Skin epidermis (tissue), 12 donors: ENCODE measurements at regions not wholly inside any gene's neighbourhood (a gene's known extent, or its start where the extent isn't known, plus 50 kb on each side); places are given as distances from the start of the nearest gene placed in this dataset.

ENCODE experiments used
- H3K27ac ChIP-seq, 21 experiments: fragments of 200-600 bp; sonication (generic) in 11 of 21; one replicate each; pipeline ENCODE4 v1.5.0; 2020; ENCODE audit warnings: mild to moderate bottlenecking in 3 of 21, inconsistent platforms in 2 of 21, moderate library complexity in 2 of 21
- H3K4me3 ChIP-seq, 7 experiments: fragments of 200-600 bp; sonication (generic) in 2 of 7; one replicate each; pipeline ENCODE4 v1.5.0; 2020; ENCODE audit warnings: inconsistent platforms in 2 of 7, mild to moderate bottlenecking in 2 of 7, moderate library complexity in 1 of 7

DNA sequence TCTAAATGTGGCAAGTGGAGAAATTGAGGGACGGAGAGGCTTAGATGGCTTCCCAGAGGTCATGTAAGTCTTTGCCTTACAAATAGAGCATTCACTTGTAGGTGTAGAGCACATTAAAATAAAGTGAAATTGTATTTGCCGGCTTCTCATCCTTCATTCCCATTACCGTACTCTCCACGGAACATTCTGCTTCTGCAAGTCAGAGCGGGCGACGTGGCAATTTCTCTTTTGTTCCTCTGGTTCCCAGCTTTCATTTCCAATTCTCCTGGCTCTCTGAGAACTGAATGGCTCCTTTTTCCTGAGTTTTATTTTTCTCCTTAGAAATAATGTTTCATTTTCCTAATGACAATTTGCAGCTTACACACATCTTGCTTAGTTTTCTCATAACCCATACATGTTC, 51.3 kb upstream of the PFKP start:
- H3K4me3 ChIP-seq, result no peak overlapping the region
- H3K27ac ChIP-seq, result no peak overlapping the region

DNA sequence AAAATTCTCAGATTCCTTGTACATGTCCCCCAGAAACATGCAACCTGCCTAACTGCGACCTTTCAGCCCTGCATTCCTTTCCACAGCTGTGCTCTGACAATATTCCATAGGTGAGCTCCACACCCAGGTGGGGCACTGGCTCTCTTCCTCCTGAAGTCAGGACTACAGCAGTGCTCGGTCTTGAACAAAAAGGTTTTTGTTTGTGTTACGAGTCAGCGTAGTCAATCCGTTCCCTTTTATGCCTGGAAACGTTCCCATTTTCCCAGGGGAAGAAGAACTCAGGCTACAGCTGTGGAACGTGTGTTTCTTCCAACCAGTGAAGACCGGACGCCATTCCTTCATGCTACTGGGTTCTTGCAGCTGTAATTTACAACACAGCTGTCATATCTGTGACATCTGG, 52.4 kb upstream of the PFKP start:
- H3K27ac ChIP-seq, result no peak overlapping the region

DNA sequence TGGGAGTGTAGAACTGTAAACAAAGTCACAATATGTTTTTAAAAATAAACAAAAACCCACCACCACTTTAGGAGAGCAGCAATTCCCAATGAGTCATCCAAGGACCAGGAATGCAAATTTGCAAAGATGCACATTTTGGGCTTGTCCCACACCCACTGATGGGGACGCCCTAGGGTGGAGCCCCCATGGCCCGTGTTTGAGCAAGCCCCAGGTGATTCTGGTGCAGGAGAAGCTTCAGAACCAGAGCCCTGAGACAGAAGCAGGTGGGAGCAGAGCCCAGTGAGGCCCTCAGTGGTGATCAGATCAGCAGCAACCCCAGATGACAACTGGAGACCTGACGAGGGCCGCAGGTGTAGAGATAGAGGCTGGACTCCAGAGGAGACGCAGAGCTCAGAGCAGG, 55.1 kb upstream of the PFKP start:
- Histone ChIP-seq H3K4me3 (no peak overlapping the region), H3K27ac (no peak overlapping the region)

More for the DNA sequence above, 52.4 kb upstream of the PFKP start:
- no peak overlapping the region for H3K4me3 ChIP-seq

DNA sequence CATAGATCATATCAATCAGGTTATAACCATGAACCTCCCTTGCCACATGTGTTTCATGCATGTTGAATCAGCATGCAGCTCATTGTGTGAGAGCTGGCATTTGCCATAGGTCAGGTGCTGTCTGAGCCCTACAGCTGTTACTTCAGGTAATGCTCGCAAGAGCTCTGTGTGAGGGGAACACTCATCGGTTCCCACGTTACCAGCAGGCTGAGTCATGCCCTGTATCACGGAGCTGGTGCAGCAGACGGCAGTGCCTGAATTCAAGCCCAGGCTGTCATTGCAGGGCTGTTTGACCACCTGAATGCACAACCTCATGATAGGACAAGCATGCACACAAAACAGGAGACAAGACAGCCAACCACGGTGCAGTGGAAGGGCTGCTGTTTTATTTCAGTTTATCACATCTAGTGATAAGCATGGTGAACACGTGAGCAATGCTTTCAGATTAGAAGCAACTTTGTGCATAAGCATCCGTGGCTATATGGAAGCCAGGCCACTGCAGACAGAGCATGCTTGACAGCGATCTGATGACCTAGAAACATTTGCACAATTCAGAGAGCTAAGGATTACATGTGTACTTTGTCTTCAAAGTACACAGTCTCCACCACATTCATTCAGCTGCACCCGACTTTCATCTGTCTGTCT, 56.4 kb upstream of the PFKP start:
- Histone ChIP-seq H3K27ac (no peak overlapping the region), H3K4me3 (no peak overlapping the region)

DNA sequence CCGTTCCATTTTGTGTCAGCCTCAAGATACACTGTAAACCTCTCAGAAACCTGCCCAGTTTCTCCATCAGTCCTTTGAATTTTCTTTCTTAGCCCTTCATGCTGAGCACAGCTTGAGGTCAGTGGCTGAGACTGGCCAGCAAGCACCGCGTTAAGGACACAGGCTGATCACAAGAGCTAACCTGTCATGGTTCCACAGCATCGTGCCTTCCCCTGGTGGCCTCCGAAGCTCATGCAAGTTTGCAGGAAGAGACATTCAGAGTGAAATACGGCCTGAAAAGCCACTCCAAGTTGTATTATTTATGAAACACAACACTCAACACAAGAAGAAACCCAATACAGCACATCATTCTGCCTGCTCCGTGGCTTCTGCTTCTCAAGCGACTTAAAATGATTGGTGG, 57.0 kb upstream of the PFKP start:
- H3K27ac ChIP-seq, result no peak overlapping the region
- H3K4me3 ChIP-seq, result no peak overlapping the region

DNA sequence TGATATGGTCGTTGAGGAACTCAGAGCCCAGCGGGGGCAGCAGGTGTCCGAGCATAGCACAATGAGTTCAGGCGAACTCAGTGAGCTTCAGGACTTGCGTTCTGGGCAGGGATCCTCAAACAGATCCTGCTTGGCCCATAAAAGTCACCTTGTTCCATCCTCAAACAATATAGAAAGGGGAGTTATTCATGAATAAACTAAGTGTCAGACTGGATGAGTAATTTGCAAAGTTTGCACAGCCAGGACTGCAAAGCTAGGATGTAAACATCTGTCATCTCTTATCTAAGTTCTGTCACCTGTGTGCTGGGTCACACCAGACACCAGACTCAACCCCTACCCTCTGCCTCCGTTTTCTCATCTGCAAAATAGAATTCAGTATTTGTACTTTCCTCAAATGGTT, 58.0 kb upstream of the PFKP start:
- Histone ChIP-seq H3K27ac (no peak overlapping the region), H3K4me3 (no peak overlapping the region)

DNA sequence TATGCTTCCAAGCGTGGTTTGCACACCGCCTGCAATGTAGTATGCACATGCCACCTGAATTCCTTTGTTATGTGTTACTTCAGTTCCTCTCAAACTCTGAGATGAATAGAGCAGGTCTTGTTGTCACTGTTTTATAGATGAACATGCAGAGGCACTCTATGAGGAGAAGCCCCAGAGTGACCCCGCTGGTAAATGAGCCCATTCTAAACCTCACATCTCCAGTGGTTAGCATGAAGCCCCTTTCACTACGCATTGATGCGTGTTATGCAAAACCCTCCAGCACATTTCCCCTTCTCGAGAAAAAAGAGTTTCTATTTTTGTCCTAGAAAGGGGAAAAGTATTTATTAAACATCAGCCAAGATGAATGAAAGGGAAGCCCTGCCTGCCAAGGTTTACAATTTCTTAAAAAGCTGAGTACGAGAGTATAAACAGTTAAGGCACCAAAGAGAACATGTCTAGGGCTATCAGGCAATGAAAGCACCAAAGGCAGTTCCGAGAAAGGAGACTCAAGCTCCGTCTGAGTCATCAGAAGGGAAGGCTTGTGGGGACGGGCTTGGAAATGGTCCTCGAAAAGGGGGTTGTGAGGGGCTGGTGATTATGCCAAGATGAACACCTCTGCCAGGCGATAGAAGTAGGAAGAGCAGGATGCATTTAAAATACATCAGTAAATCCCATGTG, 58.7 kb upstream of the PFKP start:
- no peak overlapping the region for H3K27ac ChIP-seq
- no peak overlapping the region for H3K4me3 ChIP-seq

DNA sequence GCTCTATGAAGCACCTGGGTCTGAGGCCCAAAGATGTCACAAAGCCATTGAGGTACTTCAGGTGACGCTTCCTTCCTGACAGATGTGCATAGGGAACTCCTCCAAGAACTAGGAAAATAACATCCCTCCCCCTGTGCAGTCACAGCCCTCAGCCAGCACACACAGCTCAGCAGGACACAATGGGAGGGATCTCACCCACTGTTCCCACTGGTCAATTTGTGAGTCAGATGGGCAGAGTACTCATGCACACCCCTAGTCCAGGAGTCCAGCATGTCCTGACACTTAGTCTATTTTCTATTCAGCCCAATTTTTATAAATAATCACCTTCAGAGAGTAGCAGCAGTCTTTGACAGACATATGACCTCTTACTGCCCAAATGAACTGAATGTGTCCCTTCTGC, 60.7 kb upstream of the PFKP start:
- Histone ChIP-seq H3K27ac (no peak overlapping the region), H3K4me3 (no peak overlapping the region)

DNA sequence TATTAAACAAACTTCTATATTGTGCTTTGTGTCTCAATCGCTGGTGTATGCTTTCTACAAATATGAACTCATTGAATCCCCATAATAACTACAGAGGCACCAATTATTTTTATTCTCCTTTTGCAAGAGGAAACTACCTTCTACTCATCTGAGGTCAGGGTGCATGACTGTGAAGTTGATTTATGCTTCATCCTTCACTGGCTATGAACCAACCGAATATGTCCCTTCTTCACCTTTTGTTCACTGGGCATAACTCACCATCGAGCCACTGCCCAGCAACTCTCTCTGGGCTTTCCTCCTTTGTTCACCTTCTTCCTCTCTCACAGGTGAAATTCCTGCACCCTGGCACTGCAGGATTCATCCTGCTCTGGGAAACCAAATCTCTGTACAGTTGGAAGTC, 61.3 kb upstream of the PFKP start:
- no peak overlapping the region for H3K4me3 ChIP-seq
- no peak overlapping the region for H3K27ac ChIP-seq

DNA sequence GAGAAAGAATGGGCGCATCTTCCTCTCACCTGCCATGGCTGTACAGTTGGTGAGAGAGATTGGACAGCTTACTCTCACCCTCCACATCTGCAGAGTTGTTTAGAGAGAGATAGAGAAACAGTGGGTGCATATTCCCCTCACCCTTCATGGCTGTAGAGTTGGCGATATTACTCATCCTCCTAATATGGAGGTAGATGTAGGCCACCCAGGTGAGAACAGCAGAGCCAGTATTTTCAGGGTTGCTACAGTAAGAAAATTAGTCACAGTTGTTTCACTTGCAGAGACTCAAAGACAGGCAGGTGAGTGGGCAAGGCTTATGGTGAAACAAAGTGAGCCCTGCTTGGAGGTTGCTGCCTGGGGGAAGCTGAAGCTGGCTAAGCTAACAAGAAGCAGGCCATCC, 65.0 kb upstream of the PFKP start:
- H3K27ac ChIP-seq, result no peak overlapping the region

DNA sequence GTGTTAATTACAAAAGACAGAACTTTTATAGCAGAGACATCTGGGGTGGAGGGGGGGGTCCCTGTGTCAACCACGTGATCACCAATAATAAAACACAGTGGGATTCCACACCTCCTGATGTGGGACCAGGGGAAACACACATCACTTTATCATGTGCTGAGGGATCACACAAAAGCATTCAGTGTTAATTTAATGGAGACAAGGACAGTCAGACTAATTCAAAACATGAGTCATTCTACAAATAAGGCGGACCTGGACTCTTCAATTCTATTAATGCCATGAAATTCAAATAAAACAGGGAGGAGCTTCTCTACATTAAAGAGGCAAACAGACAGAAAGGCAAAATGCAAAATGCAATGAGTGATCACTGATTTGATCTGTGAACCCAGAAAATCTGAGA, 67.3 kb upstream of the PFKP start:
- no peak overlapping the region for H3K27ac ChIP-seq
- H3K4me3 ChIP-seq, result no peak overlapping the region

More for the DNA sequence above, 65.0 kb upstream of the PFKP start:
- no peak overlapping the region for H3K4me3 ChIP-seq

DNA sequence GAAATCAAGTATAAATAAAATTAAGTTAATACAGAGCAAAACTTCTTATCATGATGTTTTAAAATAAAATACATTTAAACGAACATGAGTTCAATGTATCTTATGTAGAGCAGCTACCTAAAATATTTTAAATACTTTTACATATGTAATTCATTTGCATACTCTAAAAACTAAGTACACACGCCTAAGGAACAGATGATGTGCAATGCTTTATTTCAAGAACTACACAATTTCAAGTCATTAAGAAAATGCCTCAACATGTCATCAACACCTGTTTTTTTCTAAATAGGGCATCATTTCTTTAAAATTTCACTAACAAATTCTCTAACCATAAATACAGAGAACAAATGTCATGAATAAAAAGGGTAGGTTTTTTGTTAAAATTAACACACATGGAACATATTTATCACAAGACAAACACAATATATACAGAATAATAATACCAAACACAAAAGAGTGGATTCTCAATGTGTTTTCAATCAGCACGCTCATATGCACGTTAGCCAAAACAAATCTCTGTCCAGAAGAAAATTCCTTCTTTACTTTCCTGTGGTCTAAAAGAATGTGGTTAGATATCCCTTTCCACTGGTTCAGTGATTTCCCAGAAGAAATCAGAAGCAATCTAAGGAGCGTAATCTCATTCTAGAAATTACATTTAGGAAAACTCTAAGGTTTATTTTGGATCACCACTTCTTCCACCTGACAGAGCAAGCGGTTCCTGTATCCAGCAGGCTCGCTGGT, 73.0 kb upstream of the PFKP start:
- Histone ChIP-seq H3K4me3 (no peak overlapping the region), H3K27ac (no peak overlapping the region)

DNA sequence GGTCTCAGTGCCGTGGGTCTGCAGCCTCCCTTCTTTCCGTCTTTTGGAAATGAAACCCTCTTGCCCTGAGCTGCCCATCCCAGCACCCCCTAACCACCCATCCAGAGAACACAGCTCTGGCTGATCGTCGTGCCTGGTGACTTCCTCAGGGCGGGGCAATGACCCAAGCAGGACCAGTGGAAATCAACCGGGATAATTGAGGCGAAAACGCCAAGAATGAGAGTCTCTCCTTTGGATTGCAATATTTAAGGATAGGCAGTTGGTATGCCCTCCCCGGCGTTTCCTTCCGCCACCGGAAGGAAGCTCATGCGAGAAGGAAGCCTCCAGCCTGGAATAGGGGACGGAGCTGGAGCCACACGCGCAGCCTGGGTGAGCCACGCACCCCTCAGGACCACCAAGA, 73.7 kb upstream of the PFKP start:
- Histone ChIP-seq H3K27ac (no peak overlapping the region), H3K4me3 (no peak overlapping the region)

DNA sequence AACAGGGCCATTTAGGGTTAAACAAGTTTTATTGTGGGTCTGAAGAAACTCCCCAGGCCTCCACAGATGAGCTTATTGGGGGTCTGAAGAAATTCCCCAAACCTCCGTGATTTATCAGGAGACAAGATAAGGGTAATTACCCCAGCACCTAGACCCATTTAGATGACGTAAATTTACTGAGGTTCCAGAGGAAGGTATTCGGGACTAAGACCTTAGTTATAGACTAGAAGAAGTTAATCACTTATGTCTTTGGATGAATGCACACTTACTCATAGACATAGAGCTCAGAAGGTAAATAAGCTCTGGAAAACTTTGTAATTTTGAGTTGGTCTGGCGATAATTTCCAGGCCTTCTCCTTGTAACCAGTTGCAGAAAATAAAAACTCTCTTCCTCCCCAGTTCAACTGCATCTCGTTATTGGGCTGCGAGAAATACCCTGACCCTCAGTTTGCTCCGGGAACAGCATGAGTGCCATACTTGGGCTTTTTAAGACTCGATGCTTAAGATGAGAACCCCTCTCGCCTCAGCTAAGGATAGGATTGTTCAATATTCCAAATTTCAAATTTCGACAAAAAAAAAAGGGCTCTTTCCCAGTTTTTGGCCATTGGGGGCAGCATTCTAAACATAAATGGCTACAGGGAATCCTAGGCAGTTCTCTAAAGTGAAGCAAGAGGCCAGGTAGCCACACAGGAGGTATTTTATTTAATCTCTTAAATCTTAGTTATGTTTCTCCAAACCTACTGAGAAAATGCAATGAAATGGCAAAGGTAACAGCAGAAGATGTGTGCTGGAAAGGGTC, 74.7 kb upstream of the PFKP start:
- no peak overlapping the region for H3K4me3 ChIP-seq
- no peak overlapping the region for H3K27ac ChIP-seq

DNA sequence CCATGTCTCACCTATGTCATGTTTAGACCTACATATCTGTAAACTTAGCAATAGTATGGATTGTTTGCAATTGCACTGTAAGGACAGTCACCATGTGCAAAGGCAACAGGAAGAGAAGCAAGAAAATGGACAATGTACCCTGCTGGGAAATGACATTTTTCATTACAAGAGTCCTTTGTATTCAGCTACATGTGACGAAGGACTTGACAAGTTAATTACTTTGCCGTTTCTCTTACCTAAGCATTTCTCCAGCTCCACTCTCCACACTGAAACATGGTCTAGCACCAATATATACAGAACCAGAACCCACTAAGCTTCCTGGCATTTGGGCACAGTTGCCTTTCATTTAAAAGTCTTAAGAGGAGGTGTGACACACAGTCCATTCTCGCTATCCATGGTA, 76.6 kb upstream of the PFKP start:
- H3K4me3 ChIP-seq, result no peak overlapping the region
- H3K27ac ChIP-seq, result no peak overlapping the region

DNA sequence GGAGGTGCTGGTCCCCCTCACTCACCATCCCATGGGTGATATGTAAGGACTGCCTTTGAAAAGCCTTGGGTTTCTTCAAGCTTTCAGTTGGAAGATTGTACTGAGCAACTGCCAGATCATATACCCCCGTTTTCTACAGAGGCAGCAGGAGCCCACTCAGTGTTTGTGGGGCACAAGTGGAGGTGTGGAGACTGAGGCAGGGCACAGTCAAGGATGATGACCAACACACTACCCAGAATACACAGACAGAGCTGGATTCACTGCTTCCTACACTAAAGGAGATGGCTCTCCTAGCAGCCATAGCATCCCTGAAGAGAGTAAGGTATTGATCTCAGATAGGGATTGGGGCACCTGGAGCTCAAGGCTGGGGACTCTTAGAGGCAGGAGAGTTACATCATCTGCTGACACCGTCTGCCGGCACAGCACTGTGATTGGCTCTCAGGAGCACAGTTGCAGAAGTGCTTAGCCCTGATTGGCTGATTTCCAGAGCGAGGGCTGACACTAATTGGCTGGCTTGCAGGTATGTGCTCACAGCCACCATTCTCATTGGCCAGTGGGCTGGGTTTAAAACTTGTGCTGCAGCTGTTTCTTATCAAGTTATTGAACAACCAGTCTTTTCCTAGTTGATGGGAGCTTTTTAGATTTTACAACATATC, 77.9 kb upstream of the PFKP start:
- Histone ChIP-seq H3K27ac (no peak overlapping the region), H3K4me3 (no peak overlapping the region)

DNA sequence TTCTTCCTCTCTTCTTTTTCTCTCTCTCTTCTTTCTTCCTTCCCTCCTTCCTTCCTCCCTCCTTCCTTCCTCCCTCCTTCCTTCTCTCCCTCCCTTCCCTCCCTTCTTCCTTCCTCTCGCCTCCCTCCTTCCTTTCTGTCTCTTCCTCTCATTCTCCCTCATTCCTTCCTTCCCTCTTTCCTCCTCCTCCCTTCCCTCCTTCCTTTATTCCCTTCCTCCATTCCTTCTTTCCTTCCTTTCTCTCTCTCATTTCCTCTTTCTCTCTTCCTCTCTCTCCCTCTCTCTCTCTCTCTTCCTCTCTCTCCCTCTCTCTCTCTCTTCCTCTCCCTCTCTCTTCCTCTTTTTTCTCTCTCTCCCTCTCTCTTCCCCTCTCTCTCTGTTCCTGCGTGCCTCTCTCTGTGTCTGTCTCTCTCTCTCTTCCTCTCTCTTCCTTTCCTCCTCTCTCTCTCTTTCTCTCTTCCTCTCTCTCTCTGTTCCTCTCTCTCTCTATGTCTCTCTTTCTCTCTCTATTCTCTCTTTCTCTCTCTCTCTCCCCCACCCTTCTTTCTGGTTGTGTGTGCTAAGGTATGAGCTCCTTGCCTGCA, 80.1 kb upstream of the PFKP start:
- Histone ChIP-seq H3K4me3 (no peak overlapping the region), H3K27ac (no peak overlapping the region)

DNA sequence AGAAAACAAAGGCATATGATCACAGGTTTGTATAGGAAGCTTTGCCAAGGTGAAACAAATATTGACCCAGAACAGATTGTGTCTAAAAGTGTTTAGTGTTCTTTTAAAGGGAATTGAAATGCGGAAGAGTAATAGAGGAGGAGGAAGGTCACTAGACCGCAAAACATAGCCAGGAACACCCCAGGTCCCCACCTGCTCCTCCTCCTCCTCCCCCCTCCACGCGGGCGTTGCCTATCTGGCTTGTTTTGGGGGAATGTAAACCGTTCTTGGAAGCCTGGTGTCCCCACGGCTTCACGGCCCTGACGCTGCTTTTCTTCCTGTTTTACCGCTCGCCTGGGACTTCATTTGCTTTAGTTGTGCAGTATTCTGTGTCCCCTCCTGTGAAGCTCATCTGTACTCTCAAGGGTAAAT, 81.0 kb upstream of the PFKP start:
- H3K27ac ChIP-seq, result no peak overlapping the region
- H3K4me3 ChIP-seq, result no peak overlapping the region

DNA sequence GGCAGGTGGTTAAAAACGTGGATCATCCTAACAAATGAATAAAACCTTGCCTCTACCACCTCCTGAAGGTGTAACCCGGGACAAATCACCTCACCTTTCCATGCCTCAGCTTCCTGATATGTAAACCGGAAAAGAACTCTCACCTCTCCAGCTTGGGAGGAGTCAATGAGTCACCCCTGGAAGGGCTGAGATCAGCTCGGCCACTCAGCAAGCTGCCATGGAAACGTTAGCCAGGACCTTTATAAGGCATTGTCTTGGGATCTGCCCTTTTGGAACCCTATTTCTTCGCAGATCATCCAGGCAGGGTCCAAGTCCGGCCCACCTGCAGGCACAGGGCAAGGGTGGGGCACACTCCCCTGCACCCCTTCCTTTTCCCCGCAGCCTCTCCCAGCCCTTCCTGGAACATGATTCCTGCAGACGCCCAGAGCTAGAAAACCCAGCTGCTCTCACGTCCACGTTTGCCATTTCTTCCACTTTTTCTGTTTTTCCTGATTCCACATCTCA, 81.6 kb upstream of the PFKP start:
- Histone ChIP-seq H3K4me3 (no peak overlapping the region), H3K27ac (peak overlapping the region in 1 of 21 experiments; percentile 47)
